ENCODE measurements at regions not wholly inside any gene's neighbourhood (a gene's known extent, or its start where the extent isn't known, plus 50 kb on each side); places are given as distances from the start of the nearest gene placed in this dataset.
A peak's percentile ranks its signal among the peaks of the same experiment; 100 is the strongest.

DNA sequence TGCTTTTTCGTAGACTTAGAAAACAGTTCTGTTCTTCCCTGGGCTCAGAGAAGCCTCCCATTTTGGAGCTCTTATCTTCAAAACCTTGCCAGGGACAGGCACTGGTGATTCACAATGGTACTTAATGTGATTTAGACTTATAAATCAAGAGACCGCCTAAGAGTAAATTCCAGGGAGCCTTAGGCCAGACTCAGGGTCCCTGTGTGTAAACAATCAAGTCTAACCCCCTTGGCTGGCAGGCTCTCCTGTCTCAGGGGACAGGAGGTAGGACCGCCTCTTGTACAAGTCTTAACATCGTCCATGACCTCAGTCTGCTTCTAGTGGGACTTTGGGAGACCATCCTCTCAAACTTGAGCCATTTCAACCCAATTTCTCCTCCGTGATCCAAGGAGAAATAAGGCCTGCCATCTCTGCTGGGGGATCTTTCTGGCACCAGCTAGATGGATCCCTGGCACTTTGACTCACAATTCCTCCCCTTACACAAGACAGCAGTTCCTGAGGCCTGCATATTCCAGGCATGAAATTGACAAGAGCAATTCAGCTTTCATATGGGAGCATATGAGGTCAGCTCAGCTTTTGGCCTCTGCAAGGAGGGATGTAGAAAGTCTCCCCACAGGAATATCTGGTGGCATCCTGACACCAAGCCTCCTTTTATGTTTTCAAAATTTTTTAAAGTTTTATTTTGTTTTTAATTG is 487.0 kb downstream of the TNS1 start:
- no peak for DNase-seq

DNA sequence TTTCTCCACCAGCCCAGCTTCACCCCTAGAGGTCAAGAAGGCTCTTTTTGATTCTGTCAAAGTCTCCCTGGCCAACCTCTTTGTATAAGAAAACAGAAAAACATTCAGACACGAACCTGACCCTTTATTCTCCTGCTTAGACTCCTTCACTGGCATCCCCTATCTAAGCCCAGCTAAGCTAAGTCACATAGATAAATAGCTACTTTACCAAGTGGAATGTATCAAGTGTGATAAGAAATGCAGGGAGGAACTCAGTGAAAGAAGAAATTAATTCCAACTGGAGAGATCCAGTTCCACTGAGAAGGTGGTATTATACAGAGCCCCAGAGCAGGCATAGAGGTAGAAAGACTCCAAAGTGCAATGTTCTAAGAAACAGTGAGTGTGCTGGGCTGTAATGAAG is 489.5 kb downstream of the TNS1 start:
- no peak for DNase-seq

DNA sequence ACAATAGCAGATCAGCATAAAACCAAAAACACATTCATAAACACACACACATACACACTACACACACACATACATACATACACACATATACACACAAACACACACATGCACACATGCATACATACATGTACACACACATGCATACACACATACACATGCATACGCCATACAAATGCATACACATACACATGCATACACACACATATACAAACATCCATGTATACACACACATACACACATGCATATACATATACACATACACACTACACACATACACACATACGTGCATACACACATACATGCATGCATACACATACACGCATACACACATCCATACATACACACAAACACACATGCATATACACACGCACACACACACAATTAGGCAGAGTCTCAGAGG is 490.1 kb downstream of the TNS1 start:
- DNase-seq = no peak

DNA sequence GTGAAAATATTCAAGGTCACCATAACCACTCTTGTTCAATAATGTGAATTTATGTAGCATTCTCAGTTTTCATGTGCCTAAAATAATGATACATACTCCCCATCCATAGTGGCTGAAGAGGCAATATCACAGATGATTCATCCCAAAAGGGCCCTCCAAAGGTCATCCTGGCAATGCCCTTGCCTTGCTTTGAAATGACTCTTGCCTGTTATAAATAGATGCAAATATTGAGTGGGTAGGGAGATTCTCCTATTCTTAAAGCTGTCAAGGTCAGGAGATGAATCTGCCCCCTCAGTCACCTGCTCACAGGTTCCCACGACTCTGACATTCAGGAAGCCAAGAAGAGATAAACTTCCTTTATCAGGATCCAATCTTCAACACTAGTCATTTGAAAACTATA is 490.5 kb downstream of the TNS1 start:
- no peak for DNase-seq

DNA sequence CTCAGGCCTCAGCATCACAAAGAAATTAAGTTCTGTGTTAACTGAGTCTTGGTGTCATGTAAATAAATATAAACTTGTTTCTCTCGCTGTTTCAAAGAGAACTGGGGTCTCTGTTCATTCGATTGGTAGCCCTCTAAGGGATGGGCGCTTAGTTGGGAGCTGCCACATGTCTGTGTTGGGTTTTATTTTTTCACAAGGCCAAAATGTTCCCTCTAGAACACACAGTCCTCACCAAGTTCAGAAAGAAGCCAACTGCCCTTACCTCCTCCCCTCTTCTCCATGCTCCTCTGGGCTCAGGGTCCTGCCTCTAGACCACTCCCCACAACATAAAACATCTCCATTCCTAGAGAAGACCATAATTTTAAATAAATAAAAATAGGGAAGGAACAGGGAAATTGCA is 490.9 kb downstream of the TNS1 start:
- no peak for DNase-seq

DNA sequence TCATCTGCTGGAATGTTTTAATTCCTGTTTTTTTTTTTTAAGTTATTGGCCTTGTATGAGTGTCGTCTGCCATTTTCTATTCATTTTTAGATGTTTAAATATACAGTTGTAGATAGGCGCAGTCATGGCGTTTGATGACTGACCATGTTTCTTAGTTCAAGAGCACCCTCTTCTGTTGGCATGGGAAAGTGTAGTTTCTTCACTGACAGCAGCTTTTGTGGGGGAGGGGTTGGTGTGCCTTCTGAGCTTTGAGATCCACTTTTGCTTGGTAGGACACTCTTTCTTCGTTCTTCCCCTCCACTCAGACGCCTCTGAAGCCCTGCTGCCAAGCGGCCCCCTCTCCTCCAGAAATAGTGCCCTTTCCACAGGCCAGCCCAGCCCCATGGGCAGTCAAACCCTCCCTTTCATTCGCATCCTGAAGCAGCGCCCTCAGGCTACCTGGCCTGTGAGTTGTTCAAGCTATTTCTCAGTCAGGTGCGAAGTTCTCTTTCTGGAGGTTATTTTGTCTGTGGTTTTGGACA is 492.0 kb downstream of the TNS1 start:
- DNase-seq = peak; percentile 67

DNA sequence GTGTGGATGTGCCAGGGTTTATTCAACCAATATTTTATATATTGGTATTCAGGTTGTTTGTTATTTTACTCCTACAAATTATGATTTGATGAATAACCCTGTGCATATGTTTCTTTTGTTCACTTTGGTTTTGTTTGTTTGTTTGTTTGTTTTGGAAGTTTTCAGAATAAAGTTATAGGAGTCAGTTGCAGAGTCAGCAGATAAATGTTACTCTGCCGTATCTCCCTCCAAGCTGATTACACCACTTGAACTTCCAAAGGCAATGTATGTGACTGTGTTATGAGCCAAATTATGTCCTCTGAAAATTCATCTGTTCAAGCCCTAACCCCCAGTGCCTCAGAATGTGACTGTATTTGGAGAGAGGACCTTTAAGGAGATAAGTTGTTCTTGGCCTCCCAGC is 497.5 kb downstream of the TNS1 start:
- DNase-seq = no peak

DNA sequence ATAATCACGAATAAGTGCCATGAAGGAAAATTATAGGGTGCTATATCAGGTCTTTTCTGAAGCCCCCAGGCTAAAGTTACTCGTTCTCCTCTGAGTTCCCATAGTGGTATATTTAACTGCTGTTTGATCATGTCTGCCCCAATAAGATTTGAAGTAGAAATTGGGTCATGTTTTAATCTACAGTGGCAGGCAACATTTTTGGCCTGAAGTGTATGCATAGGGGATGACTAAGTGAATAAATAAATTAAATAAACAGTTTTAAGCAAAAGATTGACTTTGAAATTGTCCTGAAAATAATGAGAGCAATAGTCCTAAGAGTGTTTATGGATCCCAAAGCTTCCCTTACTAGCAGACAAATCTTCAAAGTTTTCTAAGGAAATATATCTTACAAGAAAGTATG is 500.9 kb downstream of the TNS1 start:
- DNase-seq = no peak

DNA sequence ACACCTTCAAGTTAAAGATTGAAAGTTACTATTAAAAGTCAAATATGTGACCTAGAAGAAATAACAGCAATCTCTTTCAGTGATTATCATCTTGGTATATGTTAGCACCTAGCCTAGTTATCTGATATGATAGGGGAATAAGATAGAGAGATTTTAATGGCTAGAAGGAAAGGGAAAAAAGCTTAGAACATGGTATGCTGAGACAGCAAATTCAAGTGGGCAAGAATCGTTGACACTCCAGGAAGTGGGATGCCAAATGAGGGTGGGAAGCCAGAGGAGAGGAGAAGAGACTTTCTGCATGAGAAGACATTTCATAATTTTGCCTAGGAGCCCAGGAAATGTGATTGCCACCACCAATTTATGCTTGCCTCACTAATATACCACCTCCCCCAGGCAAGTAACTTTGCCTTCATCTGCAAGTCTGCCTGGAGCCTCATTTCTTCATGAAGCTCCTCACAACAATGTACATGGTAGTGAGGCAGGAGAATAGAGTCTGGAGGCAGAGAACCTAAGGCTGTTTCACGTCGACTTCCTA is 504.9 kb downstream of the TNS1 start:
- no peak for DNase-seq

DNA sequence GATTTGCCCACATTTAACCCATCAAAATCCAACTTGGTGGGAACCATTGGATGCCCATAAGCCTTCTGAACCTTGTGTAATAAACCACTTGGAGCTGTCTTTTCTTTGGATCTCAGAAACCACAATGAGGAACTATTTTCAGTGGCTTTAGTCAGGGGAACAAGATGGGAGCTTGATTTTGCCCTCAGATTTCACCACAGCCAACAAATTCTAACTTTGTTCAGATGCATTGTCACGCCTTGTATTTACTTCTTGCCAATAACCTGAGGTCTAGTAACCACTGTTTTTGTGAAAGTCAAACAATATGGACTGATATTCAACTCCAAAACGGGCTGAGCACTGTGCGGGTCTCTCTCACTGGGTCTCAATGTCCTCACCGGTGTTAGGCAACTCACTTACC is 508.2 kb downstream of the TNS1 start:
- DNase-seq = no peak

DNA sequence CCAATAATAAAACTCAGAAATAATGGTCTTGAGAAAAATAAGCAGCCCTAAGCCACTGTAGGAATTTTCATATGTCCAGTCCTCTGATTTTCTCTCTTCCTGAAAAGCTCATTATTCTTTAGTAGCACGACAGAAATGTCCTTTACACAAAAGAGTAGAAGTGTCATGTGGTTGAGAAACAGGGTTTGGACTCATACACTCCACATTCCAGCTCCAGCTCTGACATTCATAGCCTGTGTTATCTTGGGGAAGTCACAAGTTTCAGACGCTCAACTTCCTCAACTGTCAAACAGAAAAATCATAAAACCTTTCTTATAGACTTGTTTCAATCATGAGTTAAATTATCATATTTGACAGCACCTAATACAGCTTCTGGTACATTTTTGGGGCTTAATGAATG is 511.5 kb downstream of the TNS1 start:
- no peak for DNase-seq

DNA sequence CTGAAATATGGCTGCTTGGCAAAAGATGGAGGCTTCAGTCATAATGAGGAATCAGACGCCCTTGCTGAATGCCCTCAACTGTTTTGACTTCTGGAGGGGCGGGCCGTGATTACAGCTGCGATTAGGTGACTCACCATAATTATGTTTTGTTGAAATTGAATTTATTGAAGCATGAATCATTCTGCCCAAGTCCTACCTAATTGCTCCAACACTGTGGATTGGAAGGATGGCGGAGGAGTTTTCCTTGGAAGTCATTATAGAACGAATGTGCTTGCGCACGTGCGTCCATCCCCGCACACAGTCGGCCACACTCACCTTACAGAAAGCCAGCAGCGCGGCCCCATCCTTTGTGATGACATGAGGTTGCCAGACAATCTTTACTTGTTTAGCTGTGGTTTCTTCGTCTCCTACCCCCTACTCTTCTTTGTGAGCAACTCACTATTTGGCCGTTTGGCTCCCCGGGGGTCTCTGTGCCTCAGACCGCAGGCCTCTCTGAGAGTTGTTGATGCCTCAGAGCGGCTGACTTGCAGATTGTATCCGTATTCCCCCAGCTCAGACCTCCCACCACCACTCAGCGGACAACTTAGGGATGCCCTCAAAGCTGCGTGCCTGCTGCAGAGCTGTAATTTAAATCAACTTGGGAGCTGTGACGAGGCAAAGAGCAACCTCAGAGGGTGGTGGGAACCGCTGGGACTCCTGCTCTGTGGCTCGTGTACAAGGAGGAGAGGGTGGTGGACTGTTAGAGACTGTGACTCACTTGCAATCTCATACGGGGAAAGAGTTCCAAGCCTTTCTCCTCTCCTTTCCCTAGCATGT is 513.4 kb downstream of the TNS1 start:
- DNase-seq = peak; percentile 81

DNA sequence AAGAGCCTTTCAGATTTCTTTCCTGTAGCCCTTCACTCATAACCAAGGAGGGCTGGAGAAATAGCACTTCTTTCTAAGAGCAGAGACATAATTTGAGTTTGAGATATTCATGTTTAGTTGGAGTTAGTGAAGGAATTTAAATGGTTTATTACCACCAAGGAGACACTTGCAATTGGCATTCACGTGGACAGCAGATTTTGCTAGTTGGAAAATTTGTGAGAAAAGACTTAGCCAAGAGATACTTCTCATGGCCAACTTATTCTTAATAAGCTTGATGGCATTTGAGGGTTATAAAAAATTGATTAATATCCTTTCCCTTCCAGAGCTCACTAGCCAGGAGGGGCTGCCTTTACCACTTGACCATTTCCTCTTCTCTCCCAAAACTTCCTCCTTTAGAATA is 518.7 kb downstream of the TNS1 start:
- no peak for DNase-seq

DNA sequence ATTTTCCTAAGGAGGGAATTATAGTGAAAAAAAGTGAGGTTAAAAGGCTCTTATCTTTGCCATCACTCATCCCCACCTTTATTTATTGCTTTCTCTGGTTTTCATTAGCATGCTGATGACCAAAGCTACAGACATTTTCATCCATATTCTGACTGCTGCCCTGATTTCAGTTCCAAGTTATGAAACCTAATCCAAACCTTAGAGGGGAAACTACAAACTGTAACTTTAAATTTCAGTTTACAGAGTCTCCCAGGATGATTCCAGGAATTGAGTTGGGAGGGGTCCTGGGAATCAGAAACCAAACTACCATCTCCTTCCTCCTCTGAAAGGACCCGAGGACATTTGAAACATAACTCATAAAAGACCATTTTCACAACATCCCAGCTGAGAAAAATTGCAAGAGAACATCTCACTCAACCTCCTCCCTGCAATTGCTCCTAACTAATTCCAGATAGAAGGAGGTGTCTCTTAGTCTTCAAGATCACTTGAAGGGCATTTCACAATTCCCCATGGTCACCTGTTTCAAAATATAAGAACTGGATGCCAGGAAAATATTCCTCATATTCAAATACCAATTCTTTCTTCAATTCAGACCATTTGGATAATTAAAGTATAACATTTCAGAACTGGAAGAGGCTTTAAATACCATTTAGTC is 520.6 kb downstream of the TNS1 start:
- DNase-seq = no peak

DNA sequence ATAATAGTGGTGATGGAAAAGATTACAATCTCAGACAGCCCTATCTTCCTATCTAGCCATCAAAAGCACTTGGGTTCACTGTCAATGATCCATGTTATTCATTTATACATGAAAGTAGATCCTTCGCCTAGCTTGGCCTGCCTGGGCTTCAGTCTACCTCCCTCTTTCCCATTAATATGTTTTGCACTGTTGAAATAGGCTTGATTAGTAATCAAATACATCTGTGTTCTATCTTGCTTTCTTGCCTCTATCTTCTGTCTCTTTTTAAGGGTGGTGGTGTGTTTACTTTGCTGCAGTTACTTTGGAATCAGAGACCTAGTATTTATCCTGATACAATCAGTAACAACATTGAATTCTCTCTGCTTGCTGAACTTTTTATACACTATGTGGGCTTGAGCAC is 521.2 kb downstream of the TNS1 start:
- no peak for DNase-seq

DNA sequence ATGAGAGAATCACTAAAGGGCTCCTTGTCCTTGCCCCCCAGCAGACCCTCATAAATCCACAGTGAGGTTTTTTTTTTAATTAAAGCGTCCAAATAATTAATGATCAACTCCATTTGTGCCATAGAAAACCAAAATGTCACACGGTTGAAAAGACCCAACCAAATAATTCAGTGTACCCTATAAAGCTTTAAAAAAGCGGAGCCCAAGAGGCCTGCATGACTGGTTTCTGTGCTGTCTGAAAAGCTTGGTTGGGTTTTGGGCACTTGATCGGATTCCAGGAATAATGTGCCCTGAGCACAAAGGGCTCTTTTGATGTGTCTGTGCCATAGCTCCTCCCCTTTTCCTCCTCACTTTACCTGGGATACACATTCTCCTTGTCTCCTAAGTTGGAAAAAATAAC is 523.2 kb downstream of the TNS1 start:
- no peak for DNase-seq

DNA sequence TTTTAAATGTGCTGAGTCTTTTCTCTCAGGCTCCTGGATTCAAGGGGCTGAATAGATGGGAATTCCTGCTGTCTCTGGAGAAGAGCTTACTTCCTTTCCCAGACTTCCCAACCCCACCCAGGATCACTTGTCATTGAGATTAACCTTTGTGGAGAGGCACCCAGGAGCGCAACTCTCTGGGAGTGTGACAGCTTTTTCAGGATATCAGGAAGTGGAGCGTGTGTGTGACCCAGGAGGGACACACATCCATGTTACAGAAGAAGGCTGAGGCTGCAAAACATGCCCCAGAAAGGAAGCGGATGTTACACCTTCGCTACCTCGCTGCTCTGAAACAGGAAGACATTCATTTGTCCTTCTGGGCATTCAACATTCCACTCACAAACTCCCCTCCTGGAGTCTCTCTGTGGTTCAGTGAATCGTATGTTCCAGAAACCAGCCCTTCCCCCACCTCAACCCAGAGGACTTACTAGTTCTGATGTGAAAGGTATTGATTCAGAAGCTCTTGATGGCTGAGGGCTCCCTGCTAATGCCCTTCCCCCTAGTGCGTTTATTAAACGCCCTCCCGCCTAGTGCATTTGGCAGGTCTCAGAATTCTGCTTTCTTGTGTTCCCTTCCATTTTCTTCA is 523.9 kb downstream of the TNS1 start:
- no peak for DNase-seq

DNA sequence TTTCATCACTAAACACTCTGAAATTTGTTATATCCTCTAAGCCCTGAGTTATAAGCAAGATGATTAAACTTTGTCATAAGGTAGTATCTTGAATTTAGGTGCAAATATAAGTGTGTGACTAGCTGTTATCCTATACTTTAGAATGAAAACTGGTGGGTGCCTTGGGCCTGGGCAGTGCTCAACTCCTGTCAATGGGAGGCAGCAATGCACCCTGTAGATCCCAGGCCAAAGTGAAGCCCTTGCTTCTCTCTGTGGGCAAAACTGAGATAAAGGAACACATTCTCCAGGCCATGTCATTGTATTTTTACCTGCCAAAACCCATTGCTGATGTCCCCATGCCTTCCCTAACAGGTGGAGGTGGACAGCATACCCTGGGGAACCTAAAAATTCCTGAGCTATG is 525.2 kb downstream of the TNS1 start:
- DNase-seq = no peak

DNA sequence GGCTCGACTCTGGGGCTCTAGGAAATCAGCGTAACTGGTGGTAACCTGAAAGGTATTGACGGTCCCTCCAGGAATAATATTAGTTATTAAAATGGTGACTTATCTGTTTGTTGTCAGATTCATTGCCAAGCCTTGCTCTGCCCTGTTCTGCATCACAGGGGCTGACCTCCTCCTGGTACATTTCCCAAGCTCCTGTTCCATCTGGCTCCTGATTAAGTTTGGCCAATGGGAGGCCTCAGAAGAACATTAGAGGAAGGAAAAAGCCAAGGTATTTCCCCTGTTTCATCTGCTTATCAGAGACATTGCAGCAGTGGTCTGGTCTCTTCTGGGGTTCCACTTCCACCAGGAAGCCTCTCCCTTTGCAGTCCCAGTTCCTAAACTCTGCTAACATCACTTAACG is 527.0 kb downstream of the TNS1 start:
- no peak for DNase-seq

DNA sequence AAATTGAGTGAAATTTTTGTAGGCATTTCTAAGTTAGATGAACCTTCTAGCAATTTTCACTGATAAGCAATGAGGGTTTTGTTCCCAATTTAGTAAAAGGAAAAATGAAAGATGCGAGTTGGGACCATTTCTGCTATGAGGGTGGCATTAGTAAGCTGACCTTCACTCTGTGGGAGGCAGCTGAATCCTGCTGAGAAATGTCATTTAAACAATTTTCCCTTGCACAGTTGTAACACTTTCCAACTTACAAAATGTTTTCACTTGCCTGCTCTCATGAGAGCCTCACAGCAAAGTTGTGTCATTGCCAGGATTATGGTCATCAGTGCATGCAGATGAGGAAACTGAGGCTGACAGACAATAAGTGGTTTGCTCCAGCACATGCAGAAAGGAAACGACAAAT is 527.7 kb downstream of the TNS1 start:
- DNase-seq = no peak

DNA sequence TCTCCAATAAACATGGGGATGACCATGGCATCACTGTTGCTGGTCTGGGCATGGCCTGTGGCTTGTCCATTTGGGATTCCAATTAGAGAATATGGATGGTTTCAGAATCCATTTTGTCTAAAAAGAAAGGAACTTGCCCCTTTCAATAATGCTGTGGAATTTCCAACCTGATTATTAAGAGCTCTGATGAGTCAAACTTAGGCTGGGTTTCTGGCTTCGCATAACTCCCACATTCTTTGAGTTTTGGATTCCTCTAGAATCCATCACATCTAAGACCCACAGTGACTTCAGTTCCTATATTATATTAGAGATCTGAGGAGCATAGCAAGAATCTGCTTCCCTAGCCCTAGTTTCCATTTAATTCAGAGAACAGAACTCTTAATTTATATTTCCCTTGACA is 531.5 kb downstream of the TNS1 start:
- DNase-seq = no peak

DNA sequence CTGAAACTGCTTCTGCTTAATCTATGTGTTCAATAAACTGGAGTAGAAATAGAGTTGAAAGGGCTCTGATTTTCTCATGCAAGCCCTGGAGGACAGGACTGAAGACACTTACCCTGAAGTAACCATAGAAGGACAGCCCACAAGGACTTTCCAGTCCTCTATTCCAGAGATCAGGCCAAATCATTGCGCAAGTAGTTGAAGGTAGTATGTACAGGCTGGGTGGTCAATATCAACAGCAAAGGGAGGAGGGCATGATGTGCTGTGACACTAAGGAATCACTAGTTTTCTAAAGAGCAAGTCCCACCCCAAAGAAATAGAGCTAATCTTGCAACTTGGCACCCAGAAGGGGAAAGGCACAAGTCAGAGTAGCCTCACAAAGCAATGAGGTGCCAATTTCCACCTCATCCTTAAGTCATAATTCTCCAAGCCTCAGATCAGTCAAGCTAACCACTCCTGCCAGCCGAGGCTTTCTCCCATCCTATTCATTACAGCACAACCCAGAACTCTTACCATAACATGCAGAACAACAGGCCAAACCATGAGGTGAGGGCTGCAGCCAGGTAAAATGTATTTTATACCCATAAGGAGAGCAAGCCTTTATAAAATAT is 533.5 kb downstream of the TNS1 start:
- no peak for DNase-seq

Measured in NCI-H1436 treated with DMSO at 0.1 percent for 48 hours (cell line).